Neural cell (in vitro differentiated cells): ENCODE measurements at regions not wholly inside any gene's neighbourhood (a gene's known extent, or its start where the extent isn't known, plus 50 kb on each side); places are given as distances from the start of the nearest gene placed in this dataset.

Experiments
- CTCF ChIP-seq: fragments of 450-650 bp; IDR thresholded peaks from 2 replicates; pipeline ENCODE4 v1.5.1; 2014; ENCODE audit warnings: antibody characterized with exemption, mild to moderate bottlenecking, moderate library complexity; ENCODE audit not compliant: poor library complexity, severe bottlenecking
- EZH2 ChIP-seq: fragments of 200-600, 300-800 bp; shearing (Covaris generic), sonication (generic); IDR thresholded peaks from 2 replicates; pipeline ENCODE4 v1.6.1; 2014; ENCODE audit warnings: antibody characterized with exemption, low read length, borderline replicate concordance, mild to moderate bottlenecking; ENCODE audit not compliant: insufficient read depth, poor library complexity, severe bottlenecking
- MXI1 ChIP-seq: fragments of 450-650 bp; conservative IDR thresholded peaks from 2 replicates; pipeline ENCODE4 v1.6.1; 2014; ENCODE audit warnings: antibody characterized with exemption, mild to moderate bottlenecking; ENCODE audit not compliant: poor library complexity, severe bottlenecking
- RAD21 ChIP-seq: fragments of 450-650 bp; conservative IDR thresholded peaks from 2 replicates; pipeline ENCODE4 v1.6.1; 2014; ENCODE audit warnings: antibody characterized with exemption, mild to moderate bottlenecking, moderate library complexity
- REST ChIP-seq: IDR thresholded peaks from 2 replicates; pipeline ENCODE4 v1.6.1; 2012; ENCODE audit warnings: borderline replicate concordance
- SMC3 ChIP-seq: fragments of 450-650 bp; conservative IDR thresholded peaks from 2 replicates; pipeline ENCODE4 v1.6.1; 2014; ENCODE audit warnings: antibody characterized with exemption, mild to moderate bottlenecking, moderate library complexity; ENCODE audit not compliant: poor library complexity

- TF ChIP-seq EZH2, result no peak
- no peak for TF ChIP-seq CTCF
- no peak for TF ChIP-seq RAD21
- TF ChIP-seq SMC3, result no peak
- no peak for TF ChIP-seq REST
- no peak for TF ChIP-seq MXI1
Measured at GRCh38 chr20:62540504-62540903, 64.7 kb upstream of the GATA5 start.
